Peyer's patch (tissue), 4 donors: ENCODE measurements at regions not wholly inside any gene's neighbourhood (a gene's known extent, or its start where the extent isn't known, plus 50 kb on each side); places are given as distances from the start of the nearest gene placed in this dataset.

Source experiments
- POLR2A ChIP-seq, 2 donors: fragments of 450-650 bp; IDR thresholded peaks; one replicate each; pipeline ENCODE4 v1.5.1; 2017; ENCODE audit warnings: antibody characterized with exemption in 2 of 2, mild to moderate bottlenecking in 2 of 2, moderate library complexity in 2 of 2
- TF ChIP-seq, protein P1 (sequence below), 6 experiments: fragments of 450-650 bp in 4 of 6; fragments of 200-600 bp in 2 of 6; sonication (generic) in 1 of 6; IDR thresholded peaks; one replicate each; pipeline ENCODE4 v1.5.1; 2017 to 2019; ENCODE audit warnings: antibody characterized with exemption in 6 of 6, mild to moderate bottlenecking in 3 of 6, moderate library complexity in 1 of 6

- TF ChIP-seq, protein P1, sequence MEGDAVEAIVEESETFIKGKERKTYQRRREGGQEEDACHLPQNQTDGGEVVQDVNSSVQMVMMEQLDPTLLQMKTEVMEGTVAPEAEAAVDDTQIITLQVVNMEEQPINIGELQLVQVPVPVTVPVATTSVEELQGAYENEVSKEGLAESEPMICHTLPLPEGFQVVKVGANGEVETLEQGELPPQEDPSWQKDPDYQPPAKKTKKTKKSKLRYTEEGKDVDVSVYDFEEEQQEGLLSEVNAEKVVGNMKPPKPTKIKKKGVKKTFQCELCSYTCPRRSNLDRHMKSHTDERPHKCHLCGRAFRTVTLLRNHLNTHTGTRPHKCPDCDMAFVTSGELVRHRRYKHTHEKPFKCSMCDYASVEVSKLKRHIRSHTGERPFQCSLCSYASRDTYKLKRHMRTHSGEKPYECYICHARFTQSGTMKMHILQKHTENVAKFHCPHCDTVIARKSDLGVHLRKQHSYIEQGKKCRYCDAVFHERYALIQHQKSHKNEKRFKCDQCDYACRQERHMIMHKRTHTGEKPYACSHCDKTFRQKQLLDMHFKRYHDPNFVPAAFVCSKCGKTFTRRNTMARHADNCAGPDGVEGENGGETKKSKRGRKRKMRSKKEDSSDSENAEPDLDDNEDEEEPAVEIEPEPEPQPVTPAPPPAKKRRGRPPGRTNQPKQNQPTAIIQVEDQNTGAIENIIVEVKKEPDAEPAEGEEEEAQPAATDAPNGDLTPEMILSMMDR (IDR thresholded peaks at IDR 0.05): no peak
- no peak for TF ChIP-seq POLR2A (IDR thresholded peaks at IDR 0.05)
Observed at GRCh38 chr10:106320876-106321275, 843.6 kb downstream of the SORCS1 start.
